ENCODE measurements at regions not wholly inside any gene's neighbourhood (a gene's known extent, or its start where the extent isn't known, plus 50 kb on each side); places are given as distances from the start of the nearest gene placed in this dataset.

DNA sequence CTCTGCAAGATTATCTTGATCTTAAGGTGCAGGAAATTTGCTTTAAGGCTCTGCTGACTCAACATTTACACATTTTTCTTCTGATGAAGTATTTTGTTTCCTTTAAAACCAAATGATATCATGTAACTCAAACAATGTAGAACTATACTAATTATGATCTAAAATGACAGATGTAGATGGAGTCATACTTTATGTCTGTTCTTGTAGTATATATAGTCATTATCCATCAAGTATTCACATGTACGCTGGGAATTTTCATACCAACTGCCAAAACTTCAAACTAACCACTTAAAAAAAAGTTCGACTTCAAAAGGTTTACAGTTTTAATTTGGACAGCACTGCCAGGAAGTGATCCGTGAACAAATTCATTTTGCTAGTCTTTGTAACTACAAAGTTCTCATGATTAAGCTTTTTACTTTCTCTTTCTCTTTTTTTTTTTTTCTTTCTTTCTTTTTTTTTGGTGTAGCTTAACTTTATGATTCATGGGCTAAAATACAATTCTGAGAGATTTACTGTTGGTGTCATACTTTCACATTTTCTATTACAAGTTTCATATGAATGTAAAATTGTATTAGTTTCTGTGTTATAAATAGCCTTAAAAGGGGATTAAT is 509.0 kb upstream of the CXADR start:
- TF ChIP-seq, protein P1, sequence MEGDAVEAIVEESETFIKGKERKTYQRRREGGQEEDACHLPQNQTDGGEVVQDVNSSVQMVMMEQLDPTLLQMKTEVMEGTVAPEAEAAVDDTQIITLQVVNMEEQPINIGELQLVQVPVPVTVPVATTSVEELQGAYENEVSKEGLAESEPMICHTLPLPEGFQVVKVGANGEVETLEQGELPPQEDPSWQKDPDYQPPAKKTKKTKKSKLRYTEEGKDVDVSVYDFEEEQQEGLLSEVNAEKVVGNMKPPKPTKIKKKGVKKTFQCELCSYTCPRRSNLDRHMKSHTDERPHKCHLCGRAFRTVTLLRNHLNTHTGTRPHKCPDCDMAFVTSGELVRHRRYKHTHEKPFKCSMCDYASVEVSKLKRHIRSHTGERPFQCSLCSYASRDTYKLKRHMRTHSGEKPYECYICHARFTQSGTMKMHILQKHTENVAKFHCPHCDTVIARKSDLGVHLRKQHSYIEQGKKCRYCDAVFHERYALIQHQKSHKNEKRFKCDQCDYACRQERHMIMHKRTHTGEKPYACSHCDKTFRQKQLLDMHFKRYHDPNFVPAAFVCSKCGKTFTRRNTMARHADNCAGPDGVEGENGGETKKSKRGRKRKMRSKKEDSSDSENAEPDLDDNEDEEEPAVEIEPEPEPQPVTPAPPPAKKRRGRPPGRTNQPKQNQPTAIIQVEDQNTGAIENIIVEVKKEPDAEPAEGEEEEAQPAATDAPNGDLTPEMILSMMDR (IDR thresholded peaks at IDR 0.05) = no peak
- TF ChIP-seq POLR2A (IDR thresholded peaks at IDR 0.05) = no peak
